Endodermal cell (in vitro differentiated cells): ENCODE measurements at regions not wholly inside any gene's neighbourhood (a gene's known extent, or its start where the extent isn't known, plus 50 kb on each side); places are given as distances from the start of the nearest gene placed in this dataset.
A peak's percentile ranks its signal among the peaks of the same experiment; 100 is the strongest.

Experiments used
- DNase-seq: peaks from one replicate; pipeline ENCODE4 v3.0.0-alpha.2; 2017
- H3K27ac ChIP-seq: 2 replicates; pipeline ENCODE4 v1.5.1; 2013; ENCODE audit warnings: mild to moderate bottlenecking, low read depth, low read length, moderate library complexity
- H3K27me3 ChIP-seq: 2 replicates; pipeline ENCODE4 v1.6.1; 2013; ENCODE audit warnings: mild to moderate bottlenecking, low read length, moderate library complexity; ENCODE audit not compliant: insufficient read depth, control insufficient read depth, poor library complexity, severe bottlenecking
- H3K36me3 ChIP-seq: 2 replicates; pipeline ENCODE4 v1.7.0; 2013; ENCODE audit warnings: mild to moderate bottlenecking, low read length, moderate library complexity; ENCODE audit not compliant: control insufficient read depth, insufficient read depth
- H3K4me1 ChIP-seq: one replicate; pipeline ENCODE4 v1.7.0; 2013; ENCODE audit warnings: low read length; ENCODE audit not compliant: control insufficient read depth, insufficient read depth
- H3K4me3 ChIP-seq: 2 replicates; pipeline ENCODE4 v1.5.1; 2013; ENCODE audit warnings: mild to moderate bottlenecking, low read length, moderate library complexity
- H3K9ac ChIP-seq: 2 replicates; pipeline ENCODE4 v1.6.1; 2013; ENCODE audit warnings: mild to moderate bottlenecking, low read length, moderate library complexity; ENCODE audit not compliant: poor library complexity, severe bottlenecking; ENCODE audit errors: extremely low read depth
- H3K9me3 ChIP-seq: 2 replicates; pipeline ENCODE4 v1.6.1; 2013; ENCODE audit warnings: mild to moderate bottlenecking, low read length, moderate library complexity; ENCODE audit not compliant: control insufficient read depth
- H3K27ac Mint-ChIP-seq: 2 replicates; pipeline ENCODE4 v1.8.0; 2020; ENCODE audit warnings: mixed read lengths
- H3K27me3 Mint-ChIP-seq: 2 replicates; pipeline ENCODE4 v1.8.0; 2021; ENCODE audit warnings: mild to moderate bottlenecking, mixed read lengths; ENCODE audit not compliant: insufficient read depth
- H3K36me3 Mint-ChIP-seq: 2 replicates; pipeline ENCODE4 v1.8.0; 2020; ENCODE audit warnings: low read depth, mixed read lengths
- H3K4me1 Mint-ChIP-seq: 2 replicates; pipeline ENCODE4 v1.8.0; 2020; ENCODE audit warnings: mixed read lengths
- H3K4me3 Mint-ChIP-seq: 2 replicates; pipeline ENCODE4 v1.8.0; 2020; ENCODE audit warnings: mild to moderate bottlenecking, moderate library complexity, mixed read lengths
- H3K9me3 Mint-ChIP-seq: 2 replicates; pipeline ENCODE4 v1.8.0; 2020; ENCODE audit warnings: mild to moderate bottlenecking, mixed read lengths
- WGBS, 2 experiments: methylation state at CpG; one replicate each; pipeline versions ENCODE4 v1.1.5 to v1.1.7; 2013; ENCODE audit warnings: missing lambda C conversion rate in 2 of 2, mixed read lengths in 1 of 2; ENCODE audit not compliant: insufficient coverage in 1 of 2, insufficient read length in 1 of 2; 5-methylcytosine and 5-hydroxymethylcytosine counted together
- TF ChIP-seq, protein P1 (sequence below): fragments of 200-600 bp; sonication (generic); conservative IDR thresholded peaks from 2 replicates; pipeline ENCODE4 v1.5.0; 2021; ENCODE audit warnings: antibody characterized with exemption, mild to moderate bottlenecking

DNA sequence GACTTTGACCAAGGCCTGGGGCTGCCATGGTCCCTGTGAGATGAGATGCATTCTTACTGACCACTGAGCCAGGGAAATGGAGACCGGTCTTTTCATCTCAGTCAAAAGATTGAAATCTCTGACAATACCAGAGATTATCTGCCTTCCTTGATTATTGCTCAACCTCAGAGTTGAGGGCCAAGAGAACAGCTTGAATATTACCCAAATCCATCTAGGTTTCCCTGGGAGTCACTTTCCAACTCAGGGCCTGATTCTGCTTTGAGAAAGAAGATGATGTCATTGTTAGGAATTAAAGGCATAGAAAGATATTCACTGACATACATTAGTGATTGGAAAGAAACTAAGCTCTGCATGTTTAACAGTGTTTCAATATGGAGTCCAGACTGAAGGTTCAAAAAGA lies 515.9 kb upstream of the TBX3 start:
- Mint-ChIP-seq H3K4me1 (peaks cover 13% of the 10 kb centered on the region), H3K4me3 (no peak overlapping the region), H3K36me3 (no peaks in the 10 kb centered on the region), H3K27ac (no peak overlapping the region), H3K27me3 (peaks cover 28% of the 10 kb centered on the region), H3K9me3 (no peaks in the 10 kb centered on the region)
- WGBS, 2 experiments: 88 to 100% methylated on average over 1 of the region's 1 CpG
- Histone ChIP-seq H3K9ac (no peak overlapping the region), H3K27ac (no peak overlapping the region), H3K27me3 (peaks cover 22% of the 10 kb centered on the region), H3K4me1 (no peaks in the 10 kb centered on the region), H3K4me3 (no peak overlapping the region), H3K9me3 (no peaks in the 10 kb centered on the region), H3K36me3 (no peaks in the 10 kb centered on the region)
- DNase-seq: no peak
- TF ChIP-seq, protein P1, sequence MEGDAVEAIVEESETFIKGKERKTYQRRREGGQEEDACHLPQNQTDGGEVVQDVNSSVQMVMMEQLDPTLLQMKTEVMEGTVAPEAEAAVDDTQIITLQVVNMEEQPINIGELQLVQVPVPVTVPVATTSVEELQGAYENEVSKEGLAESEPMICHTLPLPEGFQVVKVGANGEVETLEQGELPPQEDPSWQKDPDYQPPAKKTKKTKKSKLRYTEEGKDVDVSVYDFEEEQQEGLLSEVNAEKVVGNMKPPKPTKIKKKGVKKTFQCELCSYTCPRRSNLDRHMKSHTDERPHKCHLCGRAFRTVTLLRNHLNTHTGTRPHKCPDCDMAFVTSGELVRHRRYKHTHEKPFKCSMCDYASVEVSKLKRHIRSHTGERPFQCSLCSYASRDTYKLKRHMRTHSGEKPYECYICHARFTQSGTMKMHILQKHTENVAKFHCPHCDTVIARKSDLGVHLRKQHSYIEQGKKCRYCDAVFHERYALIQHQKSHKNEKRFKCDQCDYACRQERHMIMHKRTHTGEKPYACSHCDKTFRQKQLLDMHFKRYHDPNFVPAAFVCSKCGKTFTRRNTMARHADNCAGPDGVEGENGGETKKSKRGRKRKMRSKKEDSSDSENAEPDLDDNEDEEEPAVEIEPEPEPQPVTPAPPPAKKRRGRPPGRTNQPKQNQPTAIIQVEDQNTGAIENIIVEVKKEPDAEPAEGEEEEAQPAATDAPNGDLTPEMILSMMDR: no peak

GRCh38 chr12:115194857-115195256 lies 510.9 kb upstream of the TBX3 start:
- Mint-ChIP-seq H3K27me3 (peaks cover 4% of the 10 kb centered on the region), H3K36me3 (no peaks in the 10 kb centered on the region), H3K27ac (no peak overlapping the region), H3K4me1 (peaks cover 8% of the 10 kb centered on the region), H3K9me3 (peaks cover 10% of the 10 kb centered on the region), H3K4me3 (no peak overlapping the region)
- DNase-seq: no peak
- Histone ChIP-seq H3K4me1 (no peaks in the 10 kb centered on the region), H3K9ac (no peak overlapping the region), H3K4me3 (no peak overlapping the region), H3K36me3 (no peaks in the 10 kb centered on the region), H3K27me3 (no peaks in the 10 kb centered on the region), H3K9me3 (peaks cover 5% of the 10 kb centered on the region), H3K27ac (no peak overlapping the region)
- 82 to 89% methylated on average over 1 of the region's 1 CpG for WGBS, 2 experiments
- TF ChIP-seq, protein P1: no peak

DNA sequence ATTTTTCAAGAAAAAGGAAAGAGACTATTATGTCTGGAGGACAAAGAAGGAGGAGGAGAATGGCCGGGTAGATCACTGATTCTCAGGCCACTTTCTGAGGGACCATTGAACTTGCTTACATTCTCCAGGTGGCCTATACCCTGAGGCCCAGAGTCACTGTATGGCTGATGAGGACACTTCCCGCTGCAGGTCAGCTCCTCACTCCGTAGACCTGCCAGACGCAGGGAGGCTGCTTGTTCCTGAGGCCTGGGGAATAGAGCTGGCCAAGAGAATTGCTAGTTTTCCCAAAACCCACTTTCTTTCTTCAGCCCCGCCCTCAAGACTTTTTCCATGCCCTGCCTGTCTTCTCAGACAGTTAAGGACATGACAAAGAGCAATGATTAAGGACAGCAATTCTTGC lies 510.5 kb upstream of the TBX3 start:
- Histone ChIP-seq H3K36me3 (no peaks in the 10 kb centered on the region), H3K4me3 (no peak overlapping the region), H3K27ac (no peak overlapping the region), H3K9ac (no peak overlapping the region), H3K9me3 (peaks cover 5% of the 10 kb centered on the region), H3K27me3 (no peaks in the 10 kb centered on the region), H3K4me1 (no peaks in the 10 kb centered on the region)
- H3K27me3 Mint-ChIP-seq: peaks cover 4% of the 10 kb centered on the region
- WGBS, 2 experiments: 89 to 94% methylated on average over 2 to 5 of the region's 5 CpGs
- H3K36me3 Mint-ChIP-seq: no peaks in the 10 kb centered on the region
- TF ChIP-seq, protein P1: no peak
- H3K9me3 Mint-ChIP-seq: peaks cover 10% of the 10 kb centered on the region
- DNase-seq: peak; percentile 53
- H3K4me3 Mint-ChIP-seq: no peak overlapping the region
- H3K4me1 Mint-ChIP-seq: peaks cover 3% of the 10 kb centered on the region
- no peak overlapping the region for H3K27ac Mint-ChIP-seq
